SK-N-SH (cell line): ENCODE measurements at regions not wholly inside any gene's neighbourhood (a gene's known extent, or its start where the extent isn't known, plus 50 kb on each side); places are given as distances from the start of the nearest gene placed in this dataset.

Experiments
- CTCF ChIA-PET: fragments of 300-600, 350-600 bp; formaldehyde crosslinking; extraction: SDS; loops from one replicate; lab custom pipeline; 2021; lab: Yijun Ruan, JAX
- POLR2A ChIA-PET: fragments of 350-600 bp; sonication (Branson Sonifier 250); formaldehyde crosslinking; extraction: SDS; loops from one replicate; lab custom pipeline; 2020; ENCODE audit warnings: antibody characterized with exemption, inconsistent platforms; lab: Yijun Ruan, JAX
- DNase-seq: peaks from one replicate; pipeline ENCODE4 v3.0.0; 2012
- H2AFZ ChIP-seq: fragments of 200-600 bp; sonication (generic); 2 replicates; pipeline ENCODE4 v1.8.1; 2016; ENCODE audit warnings: antibody characterized with exemption, mild to moderate bottlenecking, low read depth
- H3F3A ChIP-seq: fragments of 200-600 bp; sonication (generic); replicated peaks from 2 replicates; pipeline ENCODE3; 2016; ENCODE audit warnings: antibody characterized with exemption, mild to moderate bottlenecking; ENCODE audit not compliant: insufficient read depth
- H3K27ac ChIP-seq, 2 experiments: fragments of 200-500 bp in 1 of 2; fragments of 200-600 bp in 1 of 2; sonication (Bioruptor generic) in 1 of 2; sonication (generic), shearing (Covaris generic) in 1 of 2; 2 replicates each; pipeline versions ENCODE4 v1.5.1 to v1.6.1; 2014 to 2016; ENCODE audit warnings: low read depth in 2 of 2, inconsistent platforms in 1 of 2, low read length in 1 of 2, mild to moderate bottlenecking in 1 of 2, mixed read lengths in 1 of 2
- H3K27me3 ChIP-seq: fragments of 200-600 bp; sonication (generic), shearing (Covaris generic); 2 replicates; pipeline ENCODE4 v1.6.1; 2016; ENCODE audit warnings: mixed run types; ENCODE audit not compliant: insufficient read depth
- H3K36me3 ChIP-seq, 2 experiments: fragments of 200-500 bp in 1 of 2; fragments of 200-600 bp in 1 of 2; sonication (Bioruptor generic) in 1 of 2; sonication (generic) in 1 of 2; replicated peaks in 1 of 2; 2 replicates each; pipeline versions ENCODE3 to v1.5.1; 2014 to 2016; ENCODE audit warnings: low read length in 1 of 2, mild to moderate bottlenecking in 1 of 2; ENCODE audit not compliant: insufficient read depth in 2 of 2, control insufficient read depth in 1 of 2
- H3K4me1 ChIP-seq, 2 experiments: fragments of 200-500 bp in 1 of 2; fragments of 200-600 bp in 1 of 2; sonication (Bioruptor generic) in 1 of 2; sonication (generic), shearing (Covaris generic) in 1 of 2; 2 replicates each; pipeline versions ENCODE4 v1.5.1 to v1.6.1; 2014 to 2016; ENCODE audit warnings: low read depth in 1 of 2, low read length in 1 of 2, mixed run types in 1 of 2; ENCODE audit not compliant: insufficient read depth in 2 of 2, control insufficient read depth in 1 of 2
- H3K4me2 ChIP-seq: fragments of 200-600 bp; sonication (generic), shearing (Covaris generic); 2 replicates; pipeline ENCODE4 v1.6.1; 2017; ENCODE audit warnings: mixed run types
- H3K4me3 ChIP-seq, 2 experiments: fragments of 200-500 bp in 1 of 2; fragments of 200-600 bp in 1 of 2; sonication (Bioruptor generic) in 1 of 2; sonication (generic), shearing (Covaris generic) in 1 of 2; 2 replicates each; pipeline versions ENCODE4 v1.5.1 to v1.8.1; 2014 to 2016; ENCODE audit warnings: low read depth in 2 of 2, inconsistent platforms in 1 of 2, low read length in 1 of 2, mild to moderate bottlenecking in 1 of 2, mixed read lengths in 1 of 2, moderate library complexity in 1 of 2
- H3K79me2 ChIP-seq: fragments of 200-600 bp; sonication (generic); 2 replicates; pipeline ENCODE4 v1.8.1; 2017; ENCODE audit warnings: mild to moderate bottlenecking; ENCODE audit not compliant: insufficient read depth
- H3K9ac ChIP-seq: fragments of 200-600 bp; sonication (generic); 2 replicates; pipeline ENCODE4 v1.6.1; 2017; ENCODE audit warnings: mixed run types
- H3K9me2 ChIP-seq: fragments of 200-600 bp; sonication (generic); 2 replicates; pipeline ENCODE4 v1.6.1; 2017; ENCODE audit warnings: mixed run types
- H3K9me3 ChIP-seq: fragments of 200-600 bp; sonication (generic); 2 replicates; pipeline ENCODE4 v1.6.1; 2017; ENCODE audit warnings: mixed run types, mild to moderate bottlenecking, moderate library complexity
- H4K20me1 ChIP-seq: fragments of 200-600 bp; sonication (generic); 2 replicates; pipeline ENCODE4 v1.6.1; 2017; ENCODE audit warnings: mild to moderate bottlenecking, mixed run types; ENCODE audit not compliant: insufficient read depth
- CHD2 ChIP-seq: fragments of 150-350 bp; IDR thresholded peaks from 2 replicates; pipeline ENCODE4 v1.6.1; 2018; ENCODE audit warnings: low read length; ENCODE audit not compliant: partially characterized antibody
- ELF1 ChIP-seq: IDR thresholded peaks from 2 replicates; pipeline ENCODE4 v1.4.0; 2012
- EZH2phosphoT487 ChIP-seq: fragments of 200-600 bp; sonication (generic); IDR thresholded peaks from 2 replicates; pipeline ENCODE4 v1.6.1; 2017; ENCODE audit warnings: low read depth, mixed run types, mild to moderate bottlenecking, antibody characterized with exemption, moderate library complexity, borderline replicate concordance
- FOXJ3 ChIP-seq: sonication (generic); formaldehyde crosslinking; IDR thresholded peaks from 2 replicates; pipeline ENCODE4 v1.5.1; 2020; ENCODE audit warnings: mild to moderate bottlenecking, missing genetic modification reagents
- FOXM1 ChIP-seq: IDR thresholded peaks from 2 replicates; pipeline ENCODE4 v1.4.0; 2012; ENCODE audit warnings: low read depth, mild to moderate bottlenecking
- GABPA ChIP-seq: IDR thresholded peaks from 2 replicates; pipeline ENCODE4 v1.4.0; 2012; ENCODE audit warnings: low read depth, mild to moderate bottlenecking
- MEF2A ChIP-seq: IDR thresholded peaks from 2 replicates; pipeline ENCODE4 v1.4.0; 2012; ENCODE audit warnings: low read depth, borderline replicate concordance
- MXI1 ChIP-seq: IDR thresholded peaks from 2 replicates; pipeline ENCODE4 v1.6.1; 2012; ENCODE audit warnings: mild to moderate bottlenecking, low read depth, low read length, improper control_type of control experiment
- NFIC ChIP-seq: IDR thresholded peaks from 2 replicates; pipeline ENCODE4 v1.4.0; 2012; ENCODE audit warnings: borderline replicate concordance
- NRF1 ChIP-seq: IDR thresholded peaks from 2 replicates; pipeline ENCODE4 v1.6.1; 2012; ENCODE audit warnings: low read depth, mild to moderate bottlenecking, low read length
- POLR2AphosphoS5 ChIP-seq: IDR thresholded peaks from 2 replicates; pipeline ENCODE4 v1.6.1; 2012; ENCODE audit warnings: low read depth, low read length
- RCOR1 ChIP-seq: fragments of 150-350 bp; IDR thresholded peaks from 2 replicates; pipeline ENCODE4 v1.6.1; 2017; ENCODE audit warnings: antibody characterized with exemption, low read length
- RFX5 ChIP-seq: IDR thresholded peaks from 2 replicates; pipeline ENCODE4 v1.6.1; 2012; ENCODE audit warnings: mild to moderate bottlenecking, improper control_type of control experiment, low read length
- SIN3A ChIP-seq: IDR thresholded peaks from 2 replicates; pipeline ENCODE4 v1.6.1; 2012; ENCODE audit warnings: low read depth, mild to moderate bottlenecking, low read length, moderate library complexity, borderline replicate concordance
- WGBS: methylation state at CpG from one replicate; pipeline ENCODE4 v1.1.6; 2017; ENCODE audit warnings: low lambda C conversion rate; 5-methylcytosine and 5-hydroxymethylcytosine counted together
- TF ChIP-seq, protein P1 (sequence below): fragments of 200-600 bp; sonication (generic); IDR thresholded peaks from 2 replicates; pipeline ENCODE4 v1.6.1; 2017; ENCODE audit warnings: antibody characterized with exemption, mild to moderate bottlenecking, moderate library complexity
- TF ChIP-seq, protein P2 (sequence below): IDR thresholded peaks from 2 replicates; pipeline ENCODE4 v1.4.0; 2012; ENCODE audit warnings: low read depth, borderline replicate concordance

DNA sequence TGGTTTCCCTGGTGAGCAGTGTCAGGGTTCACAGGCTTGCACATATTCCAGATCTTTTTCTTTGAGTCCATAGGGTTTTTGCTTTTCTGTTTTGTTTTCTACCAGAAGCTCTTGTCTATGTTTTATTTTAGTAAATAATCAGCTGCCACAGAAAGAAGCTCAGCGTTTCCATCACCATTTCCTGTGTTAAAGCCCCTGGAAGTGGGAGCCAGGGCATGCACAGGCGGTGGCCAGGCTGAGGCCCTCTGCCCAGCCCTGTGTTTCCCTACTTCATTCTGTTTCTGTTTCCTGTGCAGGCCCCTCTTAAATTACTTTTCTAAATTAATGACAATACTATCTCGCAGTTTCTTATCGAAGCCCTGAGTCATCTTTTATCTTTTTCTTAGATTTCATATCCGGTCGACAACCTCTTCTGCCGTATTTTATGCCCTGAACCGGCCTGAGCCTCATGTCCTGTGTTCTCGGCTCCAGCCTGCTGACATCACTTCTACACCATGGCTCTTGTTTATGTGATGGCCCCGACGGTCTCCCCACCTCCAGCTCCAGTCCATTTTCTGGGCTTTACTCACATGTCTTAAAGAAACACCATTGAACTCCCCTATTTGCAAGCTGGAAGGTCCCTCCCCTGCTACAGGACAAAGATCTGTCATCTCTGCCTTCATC, 442.2 kb downstream of the TCERG1L start:
- DNase-seq: no peak
- Histone ChIP-seq H3K4me2 (no peak overlapping the region), H3K4me3 (no peak overlapping the region), H3K9ac (no peak overlapping the region), H2AFZ (no peak overlapping the region), H3K79me2 (no peaks in the 10 kb centered on the region), H3K9me2 (no peaks in the 10 kb centered on the region), H4K20me1 (no peaks in the 10 kb centered on the region), H3F3A (no peaks in the 10 kb centered on the region), H3K27ac (no peak overlapping the region), H3K4me1 (no peaks in the 10 kb centered on the region), H3K27me3 (no peaks in the 10 kb centered on the region), H3K9me3 (no peaks in the 10 kb centered on the region), H3K36me3 (no peaks in the 10 kb centered on the region)
- TF ChIP-seq POLR2AphosphoS5: no peak
- TF ChIP-seq FOXJ3 (CRISPR knock-in tag): no peak
- TF ChIP-seq, protein P1, sequence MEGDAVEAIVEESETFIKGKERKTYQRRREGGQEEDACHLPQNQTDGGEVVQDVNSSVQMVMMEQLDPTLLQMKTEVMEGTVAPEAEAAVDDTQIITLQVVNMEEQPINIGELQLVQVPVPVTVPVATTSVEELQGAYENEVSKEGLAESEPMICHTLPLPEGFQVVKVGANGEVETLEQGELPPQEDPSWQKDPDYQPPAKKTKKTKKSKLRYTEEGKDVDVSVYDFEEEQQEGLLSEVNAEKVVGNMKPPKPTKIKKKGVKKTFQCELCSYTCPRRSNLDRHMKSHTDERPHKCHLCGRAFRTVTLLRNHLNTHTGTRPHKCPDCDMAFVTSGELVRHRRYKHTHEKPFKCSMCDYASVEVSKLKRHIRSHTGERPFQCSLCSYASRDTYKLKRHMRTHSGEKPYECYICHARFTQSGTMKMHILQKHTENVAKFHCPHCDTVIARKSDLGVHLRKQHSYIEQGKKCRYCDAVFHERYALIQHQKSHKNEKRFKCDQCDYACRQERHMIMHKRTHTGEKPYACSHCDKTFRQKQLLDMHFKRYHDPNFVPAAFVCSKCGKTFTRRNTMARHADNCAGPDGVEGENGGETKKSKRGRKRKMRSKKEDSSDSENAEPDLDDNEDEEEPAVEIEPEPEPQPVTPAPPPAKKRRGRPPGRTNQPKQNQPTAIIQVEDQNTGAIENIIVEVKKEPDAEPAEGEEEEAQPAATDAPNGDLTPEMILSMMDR: no peak
- no peak for TF ChIP-seq RFX5
- no peak for TF ChIP-seq RCOR1
- no peak for TF ChIP-seq MXI1
- TF ChIP-seq SIN3A: no peak
- no peak for TF ChIP-seq MEF2A
- TF ChIP-seq GABPA: no peak
- no peak for TF ChIP-seq CHD2
- TF ChIP-seq FOXM1: no peak
- WGBS: 34% methylated on average over 11 of the region's 11 CpGs
- CTCF ChIA-PET: interaction anchor here (1.3 kb wide), 1 partner anchor 38 kb away, joined by 3 read pairs; no protein-coding TSS in a partner anchor
- POLR2A ChIA-PET: no interaction called here

DNA sequence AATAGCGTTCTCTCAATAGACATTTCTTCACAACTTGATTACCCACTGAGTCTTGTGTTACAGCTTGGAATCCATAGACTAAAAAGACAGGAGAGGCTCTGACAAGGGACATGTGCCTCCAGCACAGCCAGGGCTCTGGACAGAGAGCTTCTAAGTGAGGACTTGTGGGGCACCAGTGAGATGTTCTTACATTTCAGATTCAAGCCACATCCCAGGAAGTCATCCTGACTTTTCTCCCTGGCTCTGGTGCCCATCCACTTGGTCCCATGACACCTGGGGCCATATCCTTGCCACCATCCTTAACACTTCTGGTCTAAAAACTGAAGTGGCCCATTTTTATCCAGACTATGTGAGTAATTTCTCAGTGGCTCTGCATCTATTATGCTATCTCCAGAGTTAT, 440.1 kb downstream of the TCERG1L start:
- CTCF ChIA-PET: no interaction called here

More for the DNA sequence above, 440.1 kb downstream of the TCERG1L start:
- H2AFZ ChIP-seq: no peak overlapping the region
- no peak overlapping the region for H3K4me2 ChIP-seq
- H3K4me3 ChIP-seq: no peak overlapping the region
- no peaks in the 10 kb centered on the region for H3K4me1 ChIP-seq
- no peaks in the 10 kb centered on the region for H3K9me2 ChIP-seq
- TF ChIP-seq, protein P2, sequence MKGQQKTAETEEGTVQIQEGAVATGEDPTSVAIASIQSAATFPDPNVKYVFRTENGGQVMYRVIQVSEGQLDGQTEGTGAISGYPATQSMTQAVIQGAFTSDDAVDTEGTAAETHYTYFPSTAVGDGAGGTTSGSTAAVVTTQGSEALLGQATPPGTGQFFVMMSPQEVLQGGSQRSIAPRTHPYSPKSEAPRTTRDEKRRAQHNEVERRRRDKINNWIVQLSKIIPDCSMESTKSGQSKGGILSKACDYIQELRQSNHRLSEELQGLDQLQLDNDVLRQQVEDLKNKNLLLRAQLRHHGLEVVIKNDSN: no peak
- TF ChIP-seq POLR2AphosphoS5: no peak
- no peak for TF ChIP-seq GABPA
- TF ChIP-seq NFIC: no peak
- no peak for TF ChIP-seq NRF1
- TF ChIP-seq MEF2A: no peak
- no peak for TF ChIP-seq MXI1
- TF ChIP-seq, protein P1: no peak
- TF ChIP-seq EZH2phosphoT487: no peak
- no peak for TF ChIP-seq SIN3A
- TF ChIP-seq ELF1: no peak
- H3K27ac ChIP-seq: no peak overlapping the region
- no peaks in the 10 kb centered on the region for H4K20me1 ChIP-seq
- WGBS: 13% methylated on average over 1 of the region's 1 CpG
- H3K36me3 ChIP-seq: no peaks in the 10 kb centered on the region
- no peaks in the 10 kb centered on the region for H3K9me3 ChIP-seq
- no peaks in the 10 kb centered on the region for H3K79me2 ChIP-seq
- no peak overlapping the region for H3K9ac ChIP-seq
- no peak for DNase-seq
- no peaks in the 10 kb centered on the region for H3K27me3 ChIP-seq
- POLR2A ChIA-PET: no interaction called here
- no peaks in the 10 kb centered on the region for H3F3A ChIP-seq
